ENCODE measurements at regions not wholly inside any gene's neighbourhood (a gene's known extent, or its start where the extent isn't known, plus 50 kb on each side); places are given as distances from the start of the nearest gene placed in this dataset.

DNA sequence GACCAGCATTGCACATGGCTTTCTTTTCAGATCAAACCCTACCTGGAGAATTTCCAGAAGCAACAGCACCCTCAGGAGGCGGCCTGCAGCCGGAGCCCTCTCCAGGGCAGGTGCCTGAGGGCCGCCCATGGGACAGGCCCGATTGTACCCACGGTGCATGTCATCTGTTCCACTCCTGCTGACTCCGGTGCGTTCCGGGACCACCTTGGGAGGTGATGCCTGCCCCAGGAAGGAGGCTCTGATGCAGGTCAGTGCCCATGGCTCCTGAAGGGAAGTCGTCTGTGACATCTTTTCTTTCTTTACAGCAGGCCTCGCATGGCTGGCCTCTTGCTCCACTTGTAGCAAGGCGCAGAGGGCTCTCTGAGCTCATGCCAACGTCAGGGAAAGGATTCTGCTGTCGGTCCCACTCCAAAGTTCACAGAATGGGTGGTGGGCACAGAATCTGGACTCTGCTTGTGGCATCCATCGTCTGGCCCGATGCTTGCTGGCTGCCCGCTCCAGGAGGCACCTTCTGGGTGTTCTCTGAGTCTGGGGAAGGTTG lies 160.7 kb upstream of the RTL1 start:
- in situ Hi-C loops (cut with MboI; ENCODE audit: low sequenced_read_pairs), result no loop called here

DNA sequence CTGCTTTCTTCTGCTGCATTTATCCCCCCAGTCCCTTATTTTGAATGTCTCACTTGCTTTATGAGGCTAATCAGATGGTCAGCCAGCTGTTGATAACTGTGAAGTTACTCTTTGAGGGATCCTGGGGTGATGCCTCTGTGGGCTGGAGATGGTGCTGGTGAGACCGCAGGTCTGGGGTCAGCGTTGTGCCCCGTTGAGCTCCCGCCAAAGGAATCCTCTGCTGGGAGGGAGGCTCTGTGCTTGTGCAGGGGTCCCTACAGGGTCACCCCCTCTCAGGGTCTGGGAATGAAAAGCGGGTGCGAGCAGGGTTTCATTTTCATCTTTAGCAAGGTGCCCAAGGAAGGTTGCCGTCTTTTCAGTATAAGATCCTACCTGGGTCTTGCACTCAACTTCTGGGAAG lies 161.2 kb upstream of the RTL1 start:
- in situ Hi-C loops (cut with MboI; ENCODE audit: low sequenced_read_pairs), result no loop called here

DNA sequence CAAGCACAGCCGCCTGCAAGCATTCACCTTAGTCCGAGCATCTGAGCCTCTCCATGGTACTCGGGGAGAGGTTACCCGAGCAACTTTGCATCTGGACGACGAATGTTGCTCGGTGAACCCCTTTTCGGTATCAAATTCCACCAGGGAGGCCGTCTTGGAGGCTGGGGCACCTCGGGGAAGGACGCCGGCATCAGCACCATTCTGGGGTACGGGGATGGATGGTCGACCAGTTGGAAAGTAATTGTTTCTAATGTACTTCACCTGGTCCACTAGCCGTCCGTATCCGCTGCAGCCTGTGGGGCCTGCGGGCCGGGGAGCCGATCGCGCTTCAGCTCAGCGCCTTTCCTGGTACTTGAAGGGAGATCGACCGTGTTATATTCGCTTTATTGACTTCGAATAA lies 161.7 kb upstream of the RTL1 start:
- in situ Hi-C loops (cut with MboI; ENCODE audit: low sequenced_read_pairs), result no loop called here

DNA sequence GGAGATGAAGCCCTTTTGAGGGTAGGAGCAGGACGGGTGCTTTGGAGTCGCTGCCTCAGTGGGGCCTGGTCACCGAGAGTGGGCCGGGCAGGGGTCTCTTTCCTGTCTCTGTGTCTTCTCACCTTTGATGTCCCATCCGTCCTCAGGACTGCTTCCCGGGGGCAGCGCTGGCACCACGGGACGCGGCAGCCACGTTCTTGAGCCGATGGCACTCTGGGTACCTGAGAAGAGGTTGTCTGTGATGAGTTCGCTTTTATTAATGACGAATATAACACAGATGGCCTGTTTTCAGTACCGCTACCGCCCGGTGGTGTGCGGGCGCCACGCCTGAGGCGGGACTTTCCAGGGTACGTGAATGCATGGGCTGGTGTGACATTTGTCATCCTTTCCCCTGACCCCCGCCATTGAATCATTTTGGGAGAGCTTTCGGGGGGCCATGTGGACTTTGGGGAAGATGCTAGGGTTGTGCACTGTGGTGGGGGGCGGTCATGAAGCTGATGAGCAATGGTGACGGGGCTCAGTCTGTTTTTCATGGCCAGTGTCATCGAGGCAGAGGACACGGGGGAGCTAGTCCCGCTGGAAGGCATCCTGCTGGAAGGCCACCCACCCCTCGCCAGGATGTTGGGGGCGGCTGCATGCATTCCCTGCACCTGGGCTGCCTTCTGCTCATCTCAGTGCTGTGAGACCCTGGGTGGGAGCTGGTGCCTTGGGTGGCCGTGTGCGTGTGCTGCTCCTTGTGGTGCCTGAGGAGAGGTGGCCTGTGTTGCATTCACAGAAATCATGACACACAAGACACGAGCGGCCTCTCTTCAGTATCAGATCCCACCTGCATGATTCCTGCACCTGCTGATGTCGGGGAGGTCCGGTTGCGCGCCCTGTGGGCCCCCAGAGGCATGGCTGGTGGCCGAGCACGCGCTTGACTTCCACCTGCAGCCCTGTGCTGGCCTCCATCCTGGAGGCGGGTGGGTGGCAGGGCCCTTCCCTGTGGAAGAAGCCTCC lies 162.5 kb upstream of the RTL1 start:
- in situ Hi-C loops (cut with MboI; ENCODE audit: low sequenced_read_pairs), result no loop called here

DNA sequence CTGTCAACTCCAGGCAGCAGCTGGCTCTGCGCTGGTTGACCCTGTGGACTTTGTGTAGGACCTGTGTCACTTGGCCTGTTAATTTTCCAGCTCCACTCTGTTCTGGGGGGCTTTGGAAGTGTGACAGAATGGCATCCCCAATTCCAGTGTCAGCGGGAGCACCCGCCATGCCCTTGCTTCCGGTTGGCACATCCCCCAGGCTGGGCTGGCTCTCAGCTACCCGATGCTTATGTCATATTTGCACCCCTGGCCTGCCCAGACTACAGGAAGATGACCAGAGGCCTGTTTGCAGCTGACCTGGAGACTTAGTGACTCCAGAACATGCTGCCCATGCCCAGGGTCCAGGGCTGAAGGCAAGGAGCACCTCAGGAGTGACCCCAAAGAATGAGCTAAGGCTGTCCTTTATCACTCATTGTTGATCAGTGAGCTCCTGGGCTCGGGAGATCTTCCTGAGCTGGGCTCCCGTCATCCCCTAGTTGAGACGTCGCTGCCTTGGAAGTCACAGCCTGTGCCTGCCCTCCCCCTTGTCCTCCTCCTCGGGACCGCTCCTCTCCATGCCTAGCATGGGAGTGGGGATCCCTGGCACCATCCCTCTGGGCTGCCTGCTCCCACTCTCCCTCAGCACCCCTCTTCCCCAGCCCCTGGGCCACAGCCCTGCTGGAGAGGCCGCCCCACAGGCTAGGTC lies 163.4 kb upstream of the RTL1 start:
- in situ Hi-C loops (cut with MboI; ENCODE audit: low sequenced_read_pairs), result no loop called here

DNA sequence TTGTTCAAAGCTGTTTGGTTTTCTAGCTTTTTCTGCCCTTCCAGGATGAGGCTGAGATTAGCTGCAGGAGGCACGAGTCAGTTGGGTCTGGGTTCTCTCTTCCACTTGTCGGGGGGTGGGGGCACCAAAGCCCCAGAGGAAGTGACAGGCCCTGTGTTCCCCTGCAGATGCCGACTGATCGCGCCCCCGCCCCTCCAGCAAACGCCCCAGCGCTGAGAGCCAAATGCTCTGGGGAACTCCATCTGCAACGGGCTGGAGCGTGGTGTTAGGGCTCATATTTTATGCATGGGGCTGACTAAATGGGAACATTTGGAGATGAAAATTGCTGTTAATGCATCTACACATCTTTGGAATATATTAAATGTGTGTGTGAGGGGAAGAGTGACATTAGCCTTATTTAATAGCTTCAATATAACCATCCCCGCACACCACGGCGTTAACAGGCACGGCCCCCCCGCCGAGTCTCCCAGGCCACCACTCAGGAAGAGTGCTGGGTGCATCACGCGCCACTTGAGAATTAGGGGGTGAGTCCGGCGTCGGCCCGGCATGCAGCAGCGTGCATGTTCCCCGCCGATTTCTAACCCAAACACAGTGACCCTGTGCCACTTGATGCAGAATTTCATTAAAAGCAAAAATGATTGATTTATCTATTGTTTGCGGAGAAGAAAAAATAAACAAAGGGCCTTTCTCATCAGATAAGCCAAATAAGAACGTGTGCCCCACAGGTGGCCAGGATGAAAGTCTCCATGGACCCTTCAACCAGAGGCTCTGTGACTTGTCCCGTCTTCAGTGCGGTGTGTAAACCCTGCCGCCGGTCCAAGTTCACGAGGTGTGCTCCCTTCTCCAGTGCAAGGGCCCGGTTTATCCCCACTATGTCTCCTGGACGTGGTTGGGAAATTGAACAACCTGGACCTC lies 165.0 kb upstream of the RTL1 start:
- in situ Hi-C loops (cut with MboI; ENCODE audit: low sequenced_read_pairs), result no loop called here

DNA sequence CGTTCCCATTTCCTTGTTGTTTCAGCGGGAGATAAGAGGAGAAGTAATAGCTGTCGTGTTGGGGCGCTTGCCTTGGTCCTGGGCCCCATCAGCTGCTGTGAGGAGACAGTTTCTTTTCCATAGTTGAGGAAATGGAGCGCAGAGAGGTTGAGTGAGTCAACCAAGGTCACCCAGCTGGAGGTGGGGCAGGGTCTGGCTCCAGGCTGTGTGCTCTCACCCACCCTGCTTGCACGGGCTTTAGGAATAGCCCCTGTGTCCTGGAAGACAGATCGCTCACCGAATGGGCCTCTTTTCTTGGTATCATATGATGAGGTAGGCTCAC lies 165.7 kb upstream of the RTL1 start:
- in situ Hi-C loops (cut with MboI; ENCODE audit: low sequenced_read_pairs), result no loop called here

DNA sequence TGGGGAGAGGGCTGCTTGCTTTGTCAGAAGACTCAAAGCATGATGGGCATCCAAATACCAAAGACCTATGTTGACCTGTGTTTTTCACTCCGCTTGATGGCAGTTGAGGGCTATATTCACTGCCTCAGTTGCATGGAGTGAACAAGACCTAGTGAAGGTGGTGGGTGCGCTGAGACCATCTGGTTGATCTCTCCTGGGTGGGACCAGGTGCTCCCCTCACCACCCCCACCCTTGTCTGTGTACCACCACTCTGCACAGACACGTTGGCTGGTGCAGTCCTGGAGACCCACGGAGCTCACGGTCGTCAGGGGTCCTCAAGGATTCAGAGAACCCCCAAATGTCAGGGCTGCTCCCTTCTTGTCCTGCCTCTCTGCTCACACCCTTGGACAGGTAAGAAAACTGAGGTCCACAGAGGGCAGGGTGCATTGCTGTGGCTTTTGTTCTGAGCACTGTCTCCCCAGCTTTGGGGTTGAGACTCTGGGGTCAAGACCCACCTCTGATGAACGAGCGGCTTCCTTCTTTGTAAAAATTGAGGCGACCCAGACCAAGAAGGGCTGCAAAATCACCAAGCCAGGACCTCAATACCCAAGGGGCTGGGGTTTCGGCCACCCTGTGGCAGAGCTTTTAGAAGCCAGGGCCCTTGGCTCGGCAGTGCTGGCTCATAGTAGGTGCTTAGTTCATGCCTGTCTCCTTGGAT lies 166.3 kb upstream of the RTL1 start:
- in situ Hi-C loops (cut with MboI; ENCODE audit: low sequenced_read_pairs), result no loop called here

DNA sequence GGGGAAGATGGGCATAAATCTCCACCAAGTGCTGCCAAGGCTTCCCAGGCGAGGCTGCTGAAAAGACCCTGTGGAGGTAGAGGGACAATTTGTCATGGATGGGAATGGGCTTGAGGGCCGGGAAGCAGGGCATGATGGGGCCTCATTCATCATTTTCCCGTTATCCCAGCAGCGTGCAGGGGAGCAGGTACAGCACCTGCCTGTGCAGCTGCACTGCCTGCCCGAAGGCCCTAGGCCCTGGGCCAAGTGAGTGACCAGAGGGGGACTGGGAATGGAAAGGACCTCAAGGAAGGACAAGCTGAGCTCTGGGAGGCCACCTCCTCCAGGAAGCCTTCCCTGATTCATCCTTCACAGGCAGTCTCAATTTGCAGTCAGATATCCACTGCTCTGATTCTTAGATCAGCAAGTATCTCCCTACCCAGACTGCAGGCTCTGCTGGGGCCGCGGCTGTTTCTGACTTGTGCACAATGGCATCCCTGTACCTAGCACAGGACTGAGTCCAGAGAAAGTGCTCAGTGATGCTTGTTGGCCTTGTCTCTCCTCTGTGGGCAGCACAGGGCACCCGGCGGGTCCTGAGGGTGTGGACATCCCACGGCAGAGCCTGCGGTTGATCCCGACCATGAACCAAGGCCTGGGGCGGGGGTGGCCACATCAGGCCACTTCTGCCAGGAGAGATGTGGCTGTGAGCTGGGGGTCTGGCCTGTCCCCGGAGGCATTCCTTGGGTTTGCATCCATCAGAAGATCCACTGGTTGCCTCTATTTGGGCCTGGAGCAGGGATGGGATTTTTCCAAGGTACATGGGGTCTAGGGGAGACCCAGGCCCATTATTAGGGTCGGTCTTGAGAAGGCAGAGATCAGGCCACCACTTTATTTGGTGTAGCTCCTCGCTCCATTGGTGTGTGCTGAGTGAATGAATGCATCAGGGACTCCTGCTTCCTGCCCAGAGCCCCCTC lies 167.3 kb upstream of the RTL1 start:
- in situ Hi-C loops (cut with MboI; ENCODE audit: low sequenced_read_pairs), result no loop called here

DNA sequence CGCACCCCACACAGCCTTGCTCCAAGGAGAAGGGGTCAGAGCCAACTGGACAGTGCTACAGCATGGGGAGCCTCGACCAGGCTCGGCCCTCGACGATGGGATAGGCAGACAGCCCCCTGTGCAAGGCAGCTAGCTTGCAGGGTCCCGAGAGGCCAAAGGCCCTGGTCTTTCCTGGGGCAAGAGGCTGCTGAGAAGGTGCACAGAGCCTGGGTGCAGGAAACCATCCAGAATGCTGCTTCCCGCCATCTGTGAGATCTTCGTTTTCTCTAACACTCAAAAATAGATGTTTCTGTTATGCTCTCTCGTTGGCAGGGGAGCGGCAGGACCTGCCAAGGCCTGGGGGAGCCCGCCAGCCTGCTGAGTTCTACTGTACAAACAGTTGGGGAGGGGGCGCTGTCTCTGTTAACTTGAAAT lies 168.0 kb upstream of the RTL1 start:
- in situ Hi-C loops (cut with MboI; ENCODE audit: low sequenced_read_pairs), result no loop called here

DNA sequence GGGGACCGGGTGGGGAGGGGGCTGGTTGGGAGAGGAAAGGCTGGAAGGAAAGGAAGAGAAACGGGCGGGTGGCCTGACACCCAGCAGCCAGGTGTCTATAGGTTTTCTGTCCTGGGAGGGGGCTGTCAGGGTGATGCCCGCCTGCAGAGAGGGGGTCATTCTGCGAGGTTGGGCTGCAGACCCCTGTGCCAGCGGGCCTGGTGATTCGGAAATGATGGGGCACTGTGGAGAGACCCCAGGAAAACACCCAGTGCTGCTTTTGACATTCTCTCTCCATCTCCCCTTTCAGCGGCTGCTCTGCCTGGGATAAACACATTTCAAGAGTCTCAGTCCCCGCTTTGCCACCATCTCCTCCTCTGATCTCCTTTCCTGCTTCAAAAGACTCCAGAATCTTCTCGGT lies 168.5 kb upstream of the RTL1 start:
- in situ Hi-C loops (cut with MboI; ENCODE audit: low sequenced_read_pairs), result no loop called here

DNA sequence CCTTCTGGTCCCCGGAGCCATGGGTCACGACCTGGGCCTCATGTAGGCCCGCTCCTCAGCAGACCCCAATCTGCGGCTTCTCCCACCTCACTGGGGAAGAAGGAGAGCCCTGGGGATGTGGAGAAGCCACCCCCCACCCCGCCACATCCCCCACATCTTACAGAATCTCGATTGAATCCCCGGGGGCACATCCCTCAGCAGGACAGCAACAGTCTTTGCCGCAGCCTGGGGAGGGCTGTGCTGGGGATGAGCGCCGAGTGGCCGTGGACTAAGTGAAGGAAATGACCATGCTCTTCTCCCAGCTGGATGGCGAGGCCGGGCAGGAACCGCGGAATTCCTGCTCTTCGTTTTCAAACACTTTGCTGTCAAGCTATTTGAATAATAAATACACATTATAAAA lies 169.0 kb upstream of the RTL1 start:
- in situ Hi-C loops (cut with MboI; ENCODE audit: low sequenced_read_pairs), result no loop called here

DNA sequence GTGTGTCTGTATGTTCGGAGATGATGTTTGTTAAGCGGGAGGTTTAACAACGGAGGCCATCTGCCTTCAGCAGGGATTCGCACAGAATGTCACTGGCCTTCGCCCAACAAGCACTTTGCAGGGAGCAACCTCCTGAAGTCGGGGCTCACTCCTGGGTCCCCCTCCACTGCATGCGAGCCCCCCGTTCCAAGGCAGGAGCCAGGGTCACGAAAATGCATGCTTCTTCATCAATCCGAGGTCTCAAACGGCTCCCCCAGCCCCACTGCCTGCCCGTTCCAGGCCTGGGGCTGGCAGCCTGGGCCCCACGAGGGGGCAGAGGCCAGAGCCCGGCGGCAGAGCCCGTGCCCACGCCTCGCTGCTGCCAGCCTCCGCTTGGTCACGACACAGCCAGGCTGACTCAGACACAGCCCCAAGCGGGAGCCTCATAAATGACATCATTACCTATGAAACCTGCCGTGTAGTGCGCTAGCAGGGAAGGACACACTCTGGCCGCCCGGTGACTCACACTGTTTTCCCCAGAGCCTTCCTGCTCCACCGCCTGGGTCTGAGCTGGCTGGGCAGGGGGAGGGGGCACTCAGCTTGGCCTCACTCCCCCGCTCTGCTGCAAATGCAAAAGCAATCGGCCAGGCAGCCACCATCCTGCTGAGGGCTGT lies 169.5 kb upstream of the RTL1 start:
- in situ Hi-C loops (cut with MboI; ENCODE audit: low sequenced_read_pairs), result no loop called here

DNA sequence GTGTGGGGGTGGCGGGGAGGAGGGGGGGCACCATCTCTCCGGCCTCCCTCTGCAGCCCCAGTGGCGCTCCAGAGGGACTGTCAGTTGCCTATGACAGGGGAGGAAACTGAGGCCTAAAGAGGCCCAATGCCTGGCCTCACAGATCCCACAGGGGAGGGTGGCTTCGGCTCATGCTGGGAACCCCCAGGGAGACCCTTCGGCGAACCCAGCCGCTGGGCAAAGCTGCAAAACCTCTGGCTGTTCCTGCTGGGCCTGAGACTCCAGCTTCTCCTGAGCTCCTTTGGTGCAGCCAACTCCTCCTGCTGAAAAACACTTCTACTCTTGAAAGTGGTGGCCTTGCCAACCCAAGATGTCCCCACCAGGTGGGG lies 170.1 kb upstream of the RTL1 start:
- in situ Hi-C loops (cut with MboI; ENCODE audit: low sequenced_read_pairs), result no loop called here

DNA sequence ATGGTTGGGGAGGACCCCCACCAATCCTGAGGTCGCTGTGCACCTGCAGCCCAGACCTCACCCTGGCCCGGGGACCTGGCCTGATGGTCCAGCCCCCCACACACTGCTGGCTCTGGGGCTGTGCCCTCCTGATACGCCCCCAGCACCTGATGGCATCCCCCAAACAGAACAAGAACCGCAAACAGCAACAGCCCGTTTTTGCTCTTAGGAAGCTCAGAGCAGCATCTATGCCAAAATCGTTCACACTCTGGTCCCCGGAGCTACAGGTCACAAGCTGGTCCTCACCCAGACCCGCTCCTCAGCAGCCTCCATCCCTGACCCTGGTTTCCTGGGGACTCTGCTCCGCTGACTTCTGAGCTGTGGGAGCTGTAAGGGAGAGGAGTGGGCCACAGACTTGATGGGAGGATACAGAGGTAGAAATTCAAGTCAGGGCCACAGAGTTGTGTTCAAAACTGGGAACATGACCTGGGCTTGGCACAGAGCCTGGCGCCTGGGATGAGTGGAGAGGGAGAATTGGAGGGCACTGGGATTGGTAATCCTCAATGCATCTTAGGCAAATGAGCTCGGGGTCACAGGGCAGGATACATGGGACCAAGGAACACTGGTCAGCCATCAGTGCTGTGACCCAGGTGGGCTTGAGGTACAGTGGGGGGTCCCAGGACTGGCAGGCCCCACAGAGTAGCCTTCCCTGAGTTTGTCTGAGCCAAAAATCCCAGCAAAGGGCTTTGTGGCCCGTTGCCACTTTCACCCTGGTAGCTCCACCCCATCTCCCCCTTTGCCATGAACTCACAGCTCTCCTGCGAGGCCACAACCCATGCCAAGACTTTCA lies 170.9 kb upstream of the RTL1 start:
- in situ Hi-C loops (cut with MboI; ENCODE audit: low sequenced_read_pairs), result no loop called here

DNA sequence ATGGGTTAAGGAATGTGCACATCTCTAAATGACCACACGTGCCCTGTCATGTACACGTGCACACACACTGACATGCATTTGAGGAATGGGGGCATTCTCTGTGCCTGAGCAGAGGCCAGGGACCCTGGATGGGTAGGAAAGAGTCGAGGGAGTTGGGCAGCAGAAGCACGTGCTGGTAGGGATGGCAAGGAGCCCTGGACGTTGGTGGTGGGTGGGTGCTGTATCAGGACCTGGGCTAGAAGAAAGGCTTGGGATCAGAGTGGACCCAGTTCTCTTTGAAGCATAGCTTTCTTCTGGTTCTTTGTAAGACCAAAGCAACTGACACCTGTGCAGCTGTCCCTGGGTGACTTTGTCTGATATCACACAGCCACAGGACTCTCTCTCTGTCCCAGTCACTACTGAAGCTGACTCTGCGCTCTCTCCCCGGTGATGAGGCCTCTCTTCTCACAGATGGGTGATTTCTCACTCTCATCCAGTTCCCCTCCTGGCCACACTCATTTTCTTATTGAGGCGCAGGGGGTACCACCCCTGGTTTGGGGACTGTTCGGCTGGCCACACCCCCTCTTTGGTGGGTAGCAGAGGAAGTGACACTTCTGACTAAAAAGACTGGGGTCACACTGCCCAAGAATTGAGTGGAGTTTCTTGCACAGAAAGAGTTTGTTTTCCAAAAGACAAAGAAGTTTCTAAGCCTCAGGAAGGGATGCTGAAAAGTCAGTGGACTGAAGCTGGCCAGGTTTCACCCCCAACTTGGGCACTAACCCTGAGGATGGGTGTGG lies 171.7 kb upstream of the RTL1 start:
- in situ Hi-C loops (cut with MboI; ENCODE audit: low sequenced_read_pairs), result no loop called here

DNA sequence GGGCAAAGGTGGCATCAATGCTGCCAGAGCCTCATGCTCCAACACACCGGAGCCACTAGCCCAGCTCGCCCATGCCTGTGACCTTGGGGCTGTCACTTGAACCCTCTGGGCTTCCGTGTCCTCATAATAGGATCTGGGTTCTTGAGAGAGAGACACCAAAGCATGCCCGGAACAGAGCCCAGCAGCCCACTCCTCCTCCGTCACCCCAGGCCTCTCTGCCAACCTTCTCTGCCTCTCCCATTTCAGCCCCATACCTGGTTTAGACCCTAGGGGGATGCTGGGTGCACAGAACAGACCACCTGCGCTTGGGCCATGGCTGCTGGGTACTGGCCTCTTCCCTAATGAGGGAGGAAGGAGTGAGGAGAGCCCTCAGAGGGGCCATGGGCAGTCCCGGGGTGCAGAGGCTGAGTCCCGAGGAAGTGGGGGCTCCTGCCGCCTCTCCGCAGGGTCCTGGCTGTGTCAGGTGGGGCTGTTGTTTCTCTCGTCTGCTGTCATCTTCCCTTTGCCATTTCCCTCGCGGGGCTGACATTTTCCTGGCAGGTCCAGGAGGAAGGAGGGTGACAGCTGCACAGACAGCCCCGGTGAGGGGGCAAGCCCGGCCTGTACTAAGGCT lies 172.4 kb upstream of the RTL1 start:
- in situ Hi-C loops (cut with MboI; ENCODE audit: low sequenced_read_pairs), result no loop called here

Measured in HL-60/S4 (cell line).